AG04449 (cell line): ENCODE measurements at regions not wholly inside any gene's neighbourhood (a gene's known extent, or its start where the extent isn't known, plus 50 kb on each side); places are given as distances from the start of the nearest gene placed in this dataset.

Experiments
- CTCF ChIA-PET: fragments of 350-600 bp; formaldehyde crosslinking; extraction: SDS; loops from one replicate; lab custom pipeline; 2021; ENCODE audit warnings: antibody characterized with exemption; lab: Yijun Ruan, JAX
- POLR2A ChIA-PET: fragments of 400-600, 350-600 bp; formaldehyde crosslinking; extraction: SDS; loops from one replicate; lab custom pipeline; 2020; ENCODE audit warnings: antibody characterized with exemption, inconsistent platforms; lab: Yijun Ruan, JAX
- DNase-seq: peaks from one replicate; pipeline ENCODE4 v3.0.0-alpha.2; 2010; ENCODE audit warnings: low read depth, low spot score
- H3K4me3 ChIP-seq: 2 replicates; pipeline ENCODE4 v1.5.1; 2011; ENCODE audit warnings: low read depth, mild to moderate bottlenecking, control low read depth, low read length
- CTCF ChIP-seq: IDR thresholded peaks from one replicate; pipeline ENCODE4 v1.5.1; 2011; ENCODE audit warnings: mild to moderate bottlenecking, moderate library complexity, low read length, control low read depth, inconsistent platforms; ENCODE audit not compliant: insufficient read depth; ENCODE audit errors: missing control alignments

DNA sequence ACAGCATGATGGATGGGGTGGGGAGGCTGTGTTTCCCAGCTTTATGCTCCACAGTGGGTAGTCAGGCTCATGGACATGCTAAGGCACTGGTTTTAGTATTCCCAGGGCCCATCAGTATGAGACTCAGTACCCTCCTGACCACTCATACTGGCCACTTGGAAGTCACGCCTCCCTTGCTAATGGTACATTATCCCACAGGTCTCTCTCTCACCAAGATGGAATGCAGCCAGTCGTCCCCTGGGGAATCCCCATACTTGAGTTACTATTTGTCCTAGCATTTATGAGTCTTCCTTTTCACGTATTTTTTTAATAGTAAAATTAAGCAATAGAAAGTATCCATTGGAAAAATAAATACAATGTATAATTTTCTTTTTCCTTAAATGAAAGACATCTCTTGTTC, 80.6 kb upstream of the TBX20 start:
- ChIA-PET POLR2A (no interaction called here), CTCF (no interaction called here)
- no peak for DNase-seq
- TF ChIP-seq CTCF: no peak
- no peak overlapping the region for H3K4me3 ChIP-seq

DNA sequence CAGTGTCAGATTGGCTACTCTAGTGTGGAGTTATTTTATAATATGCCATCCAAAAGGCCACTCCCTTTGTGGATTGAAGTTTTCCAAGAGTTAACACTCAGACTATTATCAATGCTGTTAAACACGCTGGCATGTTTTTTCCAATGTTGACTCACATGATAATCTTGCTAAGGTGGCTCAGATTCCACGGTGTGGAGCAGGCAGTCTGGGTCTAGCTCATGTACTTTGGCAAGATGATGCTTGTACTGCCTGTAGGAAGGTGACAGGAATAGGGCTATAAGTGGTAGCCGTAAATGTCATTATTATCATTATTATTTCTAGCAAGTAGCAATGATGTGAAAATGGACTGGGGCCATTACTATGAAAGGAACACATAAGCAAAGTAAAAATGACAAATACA, 79.4 kb upstream of the TBX20 start:
- no peak for TF ChIP-seq CTCF
- no peak overlapping the region for H3K4me3 ChIP-seq
- ChIA-PET CTCF (no interaction called here), POLR2A (no interaction called here)
- DNase-seq: no peak

- DNase-seq: no peak
- no peak for TF ChIP-seq CTCF
- CTCF ChIA-PET: no interaction called here
- H3K4me3 ChIP-seq: no peak overlapping the region
- POLR2A ChIA-PET: no interaction called here
Measured at GRCh38 chr7:35331730-35332678, 78.1 kb upstream of the TBX20 start.

DNA sequence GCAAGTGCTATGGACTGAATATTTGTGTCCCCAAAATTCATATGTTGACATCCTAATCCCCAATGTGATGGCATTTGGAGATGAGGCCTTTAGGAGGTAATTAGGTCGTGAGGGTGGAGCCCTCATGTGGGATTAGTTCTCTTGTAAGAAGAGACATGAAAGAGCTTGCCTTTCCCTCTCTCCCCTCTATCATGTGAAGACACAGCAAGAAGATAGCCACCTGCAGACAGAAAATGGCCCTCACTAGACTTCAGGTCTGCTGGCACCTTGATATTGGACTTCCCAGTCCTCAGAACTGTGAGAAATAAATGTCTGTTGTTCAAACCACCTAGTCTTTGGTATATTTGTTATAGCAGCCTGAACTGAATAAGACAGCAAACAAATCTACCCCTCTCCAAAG, 75.1 kb upstream of the TBX20 start:
- TF ChIP-seq CTCF: no peak
- POLR2A ChIA-PET: no interaction called here
- DNase-seq: no peak
- H3K4me3 ChIP-seq: no peak overlapping the region
- CTCF ChIA-PET: no interaction called here

DNA sequence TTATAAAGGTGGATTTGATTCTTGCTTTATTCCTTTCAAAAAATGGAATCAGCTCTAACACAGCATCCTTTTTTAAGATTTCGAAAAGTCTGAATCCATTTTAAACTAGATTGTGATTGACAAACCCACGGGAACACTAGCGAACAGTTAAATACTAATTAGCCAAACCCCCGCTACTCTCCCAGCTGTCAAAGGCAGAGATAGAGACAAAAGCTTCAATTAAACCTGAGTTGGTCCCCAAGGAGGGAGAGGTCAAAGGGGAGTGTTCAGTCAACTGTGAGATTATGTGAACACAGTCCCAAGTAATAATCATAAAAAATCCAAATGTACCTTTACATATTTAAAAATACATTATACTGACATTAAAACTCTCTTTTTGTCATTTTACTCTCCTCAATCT, 65.7 kb upstream of the TBX20 start:
- DNase-seq: no peak
- H3K4me3 ChIP-seq: no peak overlapping the region
- ChIA-PET CTCF (no interaction called here), POLR2A (no interaction called here)
- no peak for TF ChIP-seq CTCF

- no peak for TF ChIP-seq CTCF
- H3K4me3 ChIP-seq: no peak overlapping the region
- DNase-seq: no peak
- ChIA-PET POLR2A (no interaction called here), CTCF (no interaction called here)
Measured at GRCh38 chr7:35316549-35316948, 62.6 kb upstream of the TBX20 start.
